ENCODE measurements at regions not wholly inside any gene's neighbourhood (a gene's known extent, or its start where the extent isn't known, plus 50 kb on each side); places are given as distances from the start of the nearest gene placed in this dataset.
A peak's percentile ranks its signal among the peaks of the same experiment; 100 is the strongest.

DNA sequence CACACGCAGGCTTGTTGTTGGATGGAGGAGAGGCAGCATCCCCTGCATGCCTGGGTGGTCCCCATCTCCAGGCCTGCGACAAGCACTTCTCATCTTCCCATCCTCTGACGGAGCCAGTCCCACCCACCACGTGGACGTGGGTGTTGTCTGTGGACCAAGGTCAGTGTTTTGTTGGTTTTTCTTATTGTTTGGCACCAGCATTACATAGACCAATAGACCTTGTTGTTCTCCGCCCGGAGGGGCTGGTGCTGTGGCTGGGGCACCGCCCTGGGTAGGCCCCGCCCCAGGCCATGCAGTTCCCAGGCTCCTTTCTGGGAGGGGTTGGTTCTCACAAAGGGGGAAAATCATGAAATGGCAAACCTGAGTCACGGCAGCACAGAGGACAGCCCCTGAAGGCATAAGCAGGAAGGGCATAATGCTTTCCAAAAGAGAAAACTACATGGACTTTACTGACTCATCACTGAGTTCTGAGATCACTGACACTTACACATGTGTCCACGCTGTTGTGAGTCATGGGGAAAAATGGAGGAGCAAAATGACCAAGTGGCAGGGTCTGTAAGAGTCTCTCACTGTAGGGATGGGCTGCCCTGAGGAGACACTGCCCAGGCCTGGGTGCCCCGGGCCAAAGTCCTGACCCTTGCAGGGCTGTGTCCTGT, 90.8 kb downstream of the THBS2 start:
- no peak overlapping the region for H3K27ac ChIP-seq
- no peaks in the 10 kb centered on the region for H3K27me3 ChIP-seq
- ATAC-seq, result peak; percentile 47

GRCh38 chr6:169162249-169162648, 91.4 kb downstream of the THBS2 start:
- H3K27ac ChIP-seq, result no peak overlapping the region
- 81 to 85% methylated on average over 23 of the region's 23 CpGs for WGBS, 2 donors
- TF ChIP-seq, protein P1, sequence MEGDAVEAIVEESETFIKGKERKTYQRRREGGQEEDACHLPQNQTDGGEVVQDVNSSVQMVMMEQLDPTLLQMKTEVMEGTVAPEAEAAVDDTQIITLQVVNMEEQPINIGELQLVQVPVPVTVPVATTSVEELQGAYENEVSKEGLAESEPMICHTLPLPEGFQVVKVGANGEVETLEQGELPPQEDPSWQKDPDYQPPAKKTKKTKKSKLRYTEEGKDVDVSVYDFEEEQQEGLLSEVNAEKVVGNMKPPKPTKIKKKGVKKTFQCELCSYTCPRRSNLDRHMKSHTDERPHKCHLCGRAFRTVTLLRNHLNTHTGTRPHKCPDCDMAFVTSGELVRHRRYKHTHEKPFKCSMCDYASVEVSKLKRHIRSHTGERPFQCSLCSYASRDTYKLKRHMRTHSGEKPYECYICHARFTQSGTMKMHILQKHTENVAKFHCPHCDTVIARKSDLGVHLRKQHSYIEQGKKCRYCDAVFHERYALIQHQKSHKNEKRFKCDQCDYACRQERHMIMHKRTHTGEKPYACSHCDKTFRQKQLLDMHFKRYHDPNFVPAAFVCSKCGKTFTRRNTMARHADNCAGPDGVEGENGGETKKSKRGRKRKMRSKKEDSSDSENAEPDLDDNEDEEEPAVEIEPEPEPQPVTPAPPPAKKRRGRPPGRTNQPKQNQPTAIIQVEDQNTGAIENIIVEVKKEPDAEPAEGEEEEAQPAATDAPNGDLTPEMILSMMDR (IDR thresholded peaks at IDR 0.05), result no peak
- TF ChIP-seq POLR2A (IDR thresholded peaks at IDR 0.05), result no peak

More for the DNA sequence above, 90.8 kb downstream of the THBS2 start:
- WGBS, 2 donors, result 73 to 80% methylated on average over 4 to 12 of the region's 12 CpGs
- Histone ChIP-seq H3K9me3 (no peaks in the 10 kb centered on the region), H3K4me3 (no peak overlapping the region), H3K4me1 (no peaks in the 10 kb centered on the region), H3K36me3 (replicated peaks in 1 of 2; ENCODE audit: insufficient read depth in 1 of 2, low read depth in 2 of 2) (no peaks in the 10 kb centered on the region)
- intact Hi-C loops (cut with DNase I), result no loop called here
- DNase-seq, result no peak
- TF ChIP-seq POLR2A (IDR thresholded peaks at IDR 0.05), result no peak
- TF ChIP-seq, protein P1 (IDR thresholded peaks at IDR 0.05), result no peak

GRCh38 chr6:169161572-169162167, 92.0 kb downstream of the THBS2 start:
- DNase-seq (no peak), ATAC-seq (no peak)
- Histone ChIP-seq H3K27ac (no peak overlapping the region), H3K4me3 (no peak overlapping the region), H3K4me1 (no peaks in the 10 kb centered on the region), H3K27me3 (no peaks in the 10 kb centered on the region), H3K9me3 (no peaks in the 10 kb centered on the region), H3K36me3 (replicated peaks in 1 of 2; ENCODE audit: insufficient read depth in 1 of 2, low read depth in 2 of 2) (no peaks in the 10 kb centered on the region)
- WGBS, 2 donors, result 71 to 81% methylated on average over 7 to 13 of the region's 13 CpGs
- intact Hi-C loops (cut with DNase I), result no loop called here
- no peak for TF ChIP-seq POLR2A (IDR thresholded peaks at IDR 0.05)
- TF ChIP-seq, protein P1 (IDR thresholded peaks at IDR 0.05), result no peak

More at GRCh38 chr6:169162249-169162648, 91.4 kb downstream of the THBS2 start:
- intact Hi-C loops (cut with DNase I), result no loop called here
- no peak for DNase-seq
- H3K27me3 ChIP-seq, result no peaks in the 10 kb centered on the region
- H3K4me3 ChIP-seq, result no peak overlapping the region
- no peaks in the 10 kb centered on the region for H3K36me3 ChIP-seq (replicated peaks in 1 of 2; ENCODE audit: insufficient read depth in 1 of 2, low read depth in 2 of 2)
- no peak for ATAC-seq
- H3K4me1 ChIP-seq, result no peaks in the 10 kb centered on the region
- no peaks in the 10 kb centered on the region for H3K9me3 ChIP-seq

- Histone ChIP-seq H3K36me3 (replicated peaks in 1 of 2; ENCODE audit: insufficient read depth in 1 of 2, low read depth in 2 of 2) (no peaks in the 10 kb centered on the region), H3K4me1 (no peaks in the 10 kb centered on the region), H3K9me3 (no peaks in the 10 kb centered on the region), H3K4me3 (no peak overlapping the region), H3K27ac (no peak overlapping the region), H3K27me3 (no peaks in the 10 kb centered on the region)
- 73 to 76% methylated on average over 15 of the region's 15 CpGs for WGBS, 2 donors
- ATAC-seq (no peak), DNase-seq (no peak)
- TF ChIP-seq, protein P1 (IDR thresholded peaks at IDR 0.05), result no peak
- no peak for TF ChIP-seq POLR2A (IDR thresholded peaks at IDR 0.05)
- intact Hi-C loops (cut with DNase I), result no loop called here
Observed at GRCh38 chr6:169160855-169161560, 92.6 kb downstream of the THBS2 start.

All from body of pancreas (tissue), 4 donors.